ENCODE measurements at regions not wholly inside any gene's neighbourhood (a gene's known extent, or its start where the extent isn't known, plus 50 kb on each side); places are given as distances from the start of the nearest gene placed in this dataset.

- no peak for DNase-seq
- no peak overlapping the region for H3K27ac ChIP-seq
- H3K36me3 ChIP-seq: no peaks in the 10 kb centered on the region
- ATAC-seq: no peak
- H3K9me3 ChIP-seq: no peaks in the 10 kb centered on the region
- intact Hi-C loops (cut with DNase I): no loop called here
- H3K4me1 ChIP-seq: no peaks in the 10 kb centered on the region
- no peaks in the 10 kb centered on the region for H3K27me3 ChIP-seq
- TF ChIP-seq CTCF (IDR thresholded peaks at IDR 0.05) (no peak), POLR2A (IDR thresholded peaks at IDR 0.05) (no peak)
- WGBS (ENCODE audit: insufficient coverage, low coverage, low lambda C conversion rate, missing lambda C conversion rate): 41% methylated on average over 2 of the region's 2 CpGs
- H3K4me3 ChIP-seq: no peak overlapping the region
These were observed 1005.6 kb upstream of the SLC10A2 start for GRCh38 chr13:104071806-104072205.

GRCh38 chr13:104065328-104065727 is 999.1 kb upstream of the SLC10A2 start:
- no peak for DNase-seq
- Histone ChIP-seq H3K27ac (no peak overlapping the region), H3K27me3 (no peaks in the 10 kb centered on the region), H3K9me3 (no peaks in the 10 kb centered on the region), H3K4me3 (no peak overlapping the region), H3K36me3 (no peaks in the 10 kb centered on the region), H3K4me1 (no peaks in the 10 kb centered on the region)
- TF ChIP-seq POLR2A (IDR thresholded peaks at IDR 0.05): no peak
- intact Hi-C loops (cut with DNase I): no loop called here
- no peak for ATAC-seq
- 48% methylated on average over 2 of the region's 2 CpGs for WGBS (ENCODE audit: insufficient coverage, low coverage, low lambda C conversion rate, missing lambda C conversion rate)

- Histone ChIP-seq H3K9me3 (no peaks in the 10 kb centered on the region), H3K4me1 (no peaks in the 10 kb centered on the region), H3K36me3 (no peaks in the 10 kb centered on the region), H3K4me3 (no peak overlapping the region), H3K27ac (no peak overlapping the region), H3K27me3 (no peaks in the 10 kb centered on the region)
- intact Hi-C loops (cut with DNase I): no loop called here
- ATAC-seq: no peak
- no peak for DNase-seq
- 55% methylated on average over 4 of the region's 4 CpGs for WGBS (ENCODE audit: insufficient coverage, low coverage, low lambda C conversion rate, missing lambda C conversion rate)
- TF ChIP-seq POLR2A (IDR thresholded peaks at IDR 0.05) (no peak), CTCF (IDR thresholded peaks at IDR 0.05) (no peak)
These were observed 991.6 kb upstream of the SLC10A2 start for GRCh38 chr13:104057861-104058260.

GRCh38 chr13:104045907-104046306 is 979.7 kb upstream of the SLC10A2 start:
- no peak for TF ChIP-seq CTCF (IDR thresholded peaks at IDR 0.05)
- TF ChIP-seq POLR2A (IDR thresholded peaks at IDR 0.05): no peak
- 10% methylated on average over 1 of the region's 1 CpG for WGBS (ENCODE audit: insufficient coverage, low coverage, low lambda C conversion rate, missing lambda C conversion rate)

GRCh38 chr13:104043184-104043583 is 977.0 kb upstream of the SLC10A2 start:
- Histone ChIP-seq H3K36me3 (no peaks in the 10 kb centered on the region), H3K9me3 (no peaks in the 10 kb centered on the region), H3K4me1 (no peaks in the 10 kb centered on the region), H3K27ac (no peak overlapping the region), H3K4me3 (no peak overlapping the region), H3K27me3 (no peaks in the 10 kb centered on the region)
- 62% methylated on average over 2 of the region's 2 CpGs for WGBS (ENCODE audit: insufficient coverage, low coverage, low lambda C conversion rate, missing lambda C conversion rate)
- no peak for ATAC-seq
- no peak for TF ChIP-seq POLR2A (IDR thresholded peaks at IDR 0.05)
- no peak for TF ChIP-seq CTCF (IDR thresholded peaks at IDR 0.05)
- no peak for DNase-seq
- intact Hi-C loops (cut with DNase I): no loop called here

More at GRCh38 chr13:104045907-104046306, 979.7 kb upstream of the SLC10A2 start:
- no peaks in the 10 kb centered on the region for H3K36me3 ChIP-seq
- intact Hi-C loops (cut with DNase I): no loop called here
- no peaks in the 10 kb centered on the region for H3K27me3 ChIP-seq
- ATAC-seq (no peak), DNase-seq (no peak)
- H3K9me3 ChIP-seq: no peaks in the 10 kb centered on the region
- H3K4me1 ChIP-seq: no peaks in the 10 kb centered on the region
- H3K4me3 ChIP-seq: no peak overlapping the region
- no peak overlapping the region for H3K27ac ChIP-seq

Measured in right lobe of liver (tissue), 6 donors.